ENCODE measurements at regions not wholly inside any gene's neighbourhood (a gene's known extent, or its start where the extent isn't known, plus 50 kb on each side); places are given as distances from the start of the nearest gene placed in this dataset.

- no peak overlapping the region for H2AK9ac ChIP-seq (replicated peaks; ENCODE audit: low read depth, low read length, poor library complexity)
- ATAC-seq (ENCODE audit: low read depth), result no peak
Measured at GRCh38 chr5:160486573-160486972, 64.9 kb downstream of the PTTG1 start.

More at GRCh38 chr5:160486573-160486972, 64.9 kb downstream of the PTTG1 start:
- BruUV-seq (replicated peaks), result no TSS peak
- ChIA-PET CTCF (no interaction called here), POLR2A (ENCODE audit: unreplicated experiment) (no interaction called here)
- H3K9me1 ChIP-seq (ENCODE audit: insufficient read depth, low read length), result no peaks in the 10 kb centered on the region
- in situ Hi-C loops (cut with MboI; ENCODE audit: low sequenced_read_pairs), result no loop called here
- H3K4me1 ChIP-seq (ENCODE audit: control insufficient read depth, insufficient read depth, low read length), result no peaks in the 10 kb centered on the region
- H3K79me1 ChIP-seq (ENCODE audit: low read depth in 1 of 2, low read length in 2 of 2), result no peaks in the 10 kb centered on the region
- no peak overlapping the region for H3K27ac ChIP-seq (ENCODE audit: insufficient read depth, low read length)
- H3K23ac ChIP-seq (ENCODE audit: low read depth, low read length), result no peak overlapping the region
- no peak overlapping the region for H2AK5ac ChIP-seq (ENCODE audit: low read depth, low read length)
- no peak overlapping the region for H3K14ac ChIP-seq (replicated peaks; ENCODE audit: low read depth, low read length)
- H4K91ac ChIP-seq (ENCODE audit: insufficient read depth, low read depth, low read length), result no peak overlapping the region
- no peak for DNase-seq
- intact Hi-C loops (cut with micrococcal nuclease), result no loop called here
- no peak overlapping the region for H4K8ac ChIP-seq (ENCODE audit: low read depth in 2 of 2, low read length in 2 of 2)
- H2BK15ac ChIP-seq (ENCODE audit: low read depth, low read length), result no peak overlapping the region
- H3K27me3 ChIP-seq (ENCODE audit: control insufficient read depth, insufficient read depth, low read length), result peaks cover 12% of the 10 kb centered on the region
- H3K4ac ChIP-seq (ENCODE audit: low read depth, low read length), result no peak overlapping the region
- no peak overlapping the region for H3K4me3 ChIP-seq (ENCODE audit: insufficient read depth, low read depth, low read length)
- H2BK5ac ChIP-seq (ENCODE audit: low read depth, low read length, poor library complexity, severe bottlenecking), result no peak overlapping the region
- no peak overlapping the region for H4K5ac ChIP-seq (ENCODE audit: low read depth, low read length)
- H3K18ac ChIP-seq (ENCODE audit: low read depth, low read length), result no peak overlapping the region
- H3K9me3 ChIP-seq (ENCODE audit: control insufficient read depth, insufficient read depth, low read length), result no peaks in the 10 kb centered on the region
- no peak overlapping the region for H2AFZ ChIP-seq (replicated peaks; ENCODE audit: low read length, poor library complexity)
- H3K9ac ChIP-seq (ENCODE audit: low read depth, low read length), result no peak overlapping the region
- H3K56ac ChIP-seq (ENCODE audit: extremely low read depth, insufficient read depth, low read length), result no peak overlapping the region
- H2BK20ac ChIP-seq (ENCODE audit: low read depth, low read length), result no peak overlapping the region
- H2BK120ac ChIP-seq (ENCODE audit: low read depth, low read length), result no peak overlapping the region
- 100% methylated on average over 1 of the region's 7 CpGs; no CpG with 5 or more reads in 1 of the 2 experiments for WGBS, 2 experiments (ENCODE audit: extremely low coverage in 2 of 2, insufficient read length in 1 of 2)
- H4K20me1 ChIP-seq (ENCODE audit: insufficient read depth, low read length), result no peaks in the 10 kb centered on the region
- dilution Hi-C loops (cut with HindIII; ENCODE audit: low sequenced_read_pairs, unreplicated experiment), result no loop called here
- no peak overlapping the region for H3K4me2 ChIP-seq (ENCODE audit: low read depth, low read length)
- no peaks in the 10 kb centered on the region for H3K36me3 ChIP-seq (ENCODE audit: control insufficient read depth, insufficient read depth, low read length)
- TF ChIP-seq POLR2A (IDR thresholded peaks at IDR 0.05; ENCODE audit: low read depth, low read length), result no peak

All from IMR-90 (cell line).